Vagina (tissue), 2 donors: ENCODE measurements at regions not wholly inside any gene's neighbourhood (a gene's known extent, or its start where the extent isn't known, plus 50 kb on each side); places are given as distances from the start of the nearest gene placed in this dataset.

Source experiments
- DNase-seq, 2 donors: peaks; one replicate each; pipeline ENCODE4 v3.0.0-alpha.2; 2017; ENCODE audit errors: extremely low spot score in 2 of 2
- H3K27ac ChIP-seq: fragments of 200-600 bp; sonication (generic); one replicate; pipeline ENCODE4 v1.5.1; 2019
- H3K27me3 ChIP-seq: fragments of 200-600 bp; sonication (generic); one replicate; pipeline ENCODE4 v1.5.1; 2019
- H3K36me3 ChIP-seq, 2 donors: fragments of 200-600 bp; sonication (generic); one replicate each; pipeline ENCODE4 v1.5.1; 2017 to 2019
- H3K4me1 ChIP-seq: fragments of 200-600 bp; sonication (generic); one replicate; pipeline ENCODE4 v1.5.1; 2019
- H3K4me3 ChIP-seq, 2 donors: fragments of 200-600 bp; sonication (generic); 1 replicate in 1 of 2; 2 replicates in 1 of 2; pipeline ENCODE4 v1.5.1; 2016 to 2019
- H3K9me3 ChIP-seq: fragments of 200-600 bp; sonication (generic); one replicate; pipeline ENCODE4 v1.5.1; 2019
- CTCF ChIP-seq, 3 experiments: fragments of 450-650 bp in 2 of 3; fragments of 200-600 bp in 1 of 3; sonication (generic) in 1 of 3; IDR thresholded peaks; one replicate each; pipeline ENCODE4 v1.5.1; 2017 to 2019; ENCODE audit warnings: antibody characterized with exemption in 3 of 3, mild to moderate bottlenecking in 2 of 3, moderate library complexity in 2 of 3
- POLR2A ChIP-seq, 2 donors: fragments of 450-650 bp; IDR thresholded peaks; one replicate each; pipeline ENCODE4 v1.6.1; 2017; ENCODE audit warnings: antibody characterized with exemption in 2 of 2, mild to moderate bottlenecking in 2 of 2, moderate library complexity in 2 of 2
- POLR2AphosphoS5 ChIP-seq, 2 donors: sonication (generic); formaldehyde crosslinking; IDR thresholded peaks; one replicate each; pipeline ENCODE4 v1.9.0; 2017; ENCODE audit warnings: antibody characterized with exemption in 2 of 2, mild to moderate bottlenecking in 2 of 2, low read depth in 1 of 2; ENCODE audit not compliant: insufficient read depth in 1 of 2
- intact Hi-C: fragments of 100-400 bp; cut with DNase I; formaldehyde crosslinking; loops from one replicate; pipeline ENCODE4 v1.15.1; 2023

DNA sequence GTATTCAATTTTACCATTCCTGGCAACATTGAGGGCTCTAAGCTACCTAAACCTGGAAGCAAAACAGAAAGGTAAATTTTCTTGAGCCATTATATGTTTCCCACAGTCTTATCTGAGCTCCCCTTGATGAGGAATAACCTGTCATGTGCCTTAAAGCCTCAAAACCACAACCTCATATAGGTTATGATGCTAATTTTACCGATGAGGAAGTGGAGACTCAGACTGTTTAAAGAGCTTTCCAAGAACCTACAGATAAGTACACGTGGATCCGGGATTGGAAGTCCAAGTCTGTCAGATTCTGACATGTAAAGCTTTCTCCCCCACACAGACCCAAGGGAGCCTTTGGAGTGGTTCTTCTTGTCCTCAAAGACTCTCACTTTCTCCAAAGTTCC is 140.5 kb downstream of the SEMA6D start:
- Histone ChIP-seq H3K36me3 (no peaks in the 10 kb centered on the region), H3K27ac (no peak overlapping the region), H3K4me1 (peaks cover 5% of the 10 kb centered on the region), H3K27me3 (no peaks in the 10 kb centered on the region), H3K4me3 (no peak overlapping the region), H3K9me3 (no peaks in the 10 kb centered on the region)
- no peak for DNase-seq
- TF ChIP-seq CTCF (IDR thresholded peaks at IDR 0.05) (no peak), POLR2A (IDR thresholded peaks at IDR 0.05) (no peak), POLR2AphosphoS5 (IDR thresholded peaks at IDR 0.05; ENCODE audit: insufficient read depth in 1 of 2, low read depth in 1 of 2) (no peak)
- intact Hi-C loops = no loop called here

DNA sequence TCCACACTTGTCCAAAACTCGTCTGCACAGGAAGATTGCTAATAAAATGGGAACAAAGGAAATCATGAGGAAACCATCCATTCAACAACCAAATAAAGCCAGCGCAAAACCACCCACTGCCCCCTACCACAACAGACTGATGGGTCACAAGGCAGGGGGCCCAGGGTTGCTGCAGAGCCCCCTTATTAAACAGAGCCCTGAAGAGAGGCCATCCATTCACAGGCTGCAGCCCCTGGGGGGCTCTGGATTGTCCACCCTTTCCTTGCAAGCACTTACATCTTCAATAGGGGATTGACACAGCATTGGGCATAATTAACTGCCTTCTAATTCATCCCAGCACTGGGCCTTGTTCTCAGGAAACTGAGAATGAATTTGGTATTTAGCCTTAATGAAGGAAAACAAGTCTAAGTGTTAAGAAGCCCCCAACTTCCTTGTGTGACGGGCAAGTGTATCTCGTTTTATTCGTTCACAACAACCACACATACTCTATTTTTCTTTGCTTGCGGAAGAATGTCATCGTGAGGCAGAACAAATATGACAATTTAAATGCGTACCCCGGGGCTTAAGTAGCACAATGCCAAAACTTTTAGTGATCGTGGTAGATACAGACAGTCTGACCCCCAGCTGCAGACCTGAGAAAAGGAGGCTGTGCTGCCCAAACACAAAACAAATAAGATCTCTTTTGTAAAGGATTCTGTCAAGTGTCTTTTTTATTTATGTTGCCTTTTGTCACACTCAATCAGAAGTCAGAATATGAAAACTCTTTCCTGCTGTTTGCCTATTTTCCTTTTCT is 144.0 kb downstream of the SEMA6D start:
- intact Hi-C loops = no loop called here
- no peaks in the 10 kb centered on the region for H3K36me3 ChIP-seq

GRCh38 chr15:47862402-47862801 is 145.1 kb downstream of the SEMA6D start:
- H3K4me1 ChIP-seq = peaks cover 5% of the 10 kb centered on the region
- H3K27me3 ChIP-seq = no peaks in the 10 kb centered on the region
- H3K9me3 ChIP-seq = no peaks in the 10 kb centered on the region
- no peak for DNase-seq
- no peaks in the 10 kb centered on the region for H3K36me3 ChIP-seq
- H3K4me3 ChIP-seq = no peak overlapping the region
- intact Hi-C loops = no loop called here
- H3K27ac ChIP-seq = no peak overlapping the region
- no peak for TF ChIP-seq POLR2A (IDR thresholded peaks at IDR 0.05)
- no peak for TF ChIP-seq POLR2AphosphoS5 (IDR thresholded peaks at IDR 0.05; ENCODE audit: insufficient read depth in 1 of 2, low read depth in 1 of 2)
- TF ChIP-seq CTCF (IDR thresholded peaks at IDR 0.05) = no peak

More for the DNA sequence above, 144.0 kb downstream of the SEMA6D start:
- peaks cover 5% of the 10 kb centered on the region for H3K4me1 ChIP-seq
- no peak for DNase-seq
- H3K4me3 ChIP-seq = no peak overlapping the region
- H3K27ac ChIP-seq = no peak overlapping the region
- no peaks in the 10 kb centered on the region for H3K27me3 ChIP-seq
- TF ChIP-seq POLR2AphosphoS5 (IDR thresholded peaks at IDR 0.05; ENCODE audit: insufficient read depth in 1 of 2, low read depth in 1 of 2) (no peak), POLR2A (IDR thresholded peaks at IDR 0.05) (no peak), CTCF (IDR thresholded peaks at IDR 0.05) (no peak)
- H3K9me3 ChIP-seq = no peaks in the 10 kb centered on the region

DNA sequence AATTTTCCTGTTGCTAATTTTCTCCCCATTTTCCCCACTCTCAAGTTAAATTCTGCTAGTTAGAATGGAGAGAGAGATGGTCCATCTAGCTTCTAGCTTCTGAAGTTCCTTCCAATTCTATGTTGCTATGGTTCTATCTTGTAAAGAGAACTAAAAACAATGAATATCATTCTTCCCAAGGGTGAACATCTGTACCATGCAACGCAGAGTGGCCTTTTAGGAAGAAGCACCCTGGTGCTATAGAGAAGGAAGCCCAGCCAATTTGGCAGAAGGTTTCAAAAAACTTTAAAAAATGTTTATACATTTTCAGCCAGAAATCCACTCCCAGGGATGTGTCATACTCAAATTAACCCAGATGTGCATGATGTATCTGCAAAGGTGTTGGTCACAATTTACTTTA is 149.1 kb downstream of the SEMA6D start:
- DNase-seq = no peak
- no peaks in the 10 kb centered on the region for H3K9me3 ChIP-seq
- no peaks in the 10 kb centered on the region for H3K36me3 ChIP-seq
- TF ChIP-seq POLR2A (IDR thresholded peaks at IDR 0.05) = no peak
- TF ChIP-seq POLR2AphosphoS5 (IDR thresholded peaks at IDR 0.05; ENCODE audit: insufficient read depth in 1 of 2, low read depth in 1 of 2) = no peak
- no peak for TF ChIP-seq CTCF (IDR thresholded peaks at IDR 0.05)
- intact Hi-C loops = no loop called here
- peaks cover 8% of the 10 kb centered on the region for H3K4me1 ChIP-seq
- no peaks in the 10 kb centered on the region for H3K27me3 ChIP-seq
- H3K4me3 ChIP-seq = no peak overlapping the region
- H3K27ac ChIP-seq = no peak overlapping the region

- no peak for DNase-seq
These were observed 153.1 kb downstream of the SEMA6D start for GRCh38 chr15:47870300-47870955.

More at GRCh38 chr15:47870300-47870955, 153.1 kb downstream of the SEMA6D start:
- Histone ChIP-seq H3K9me3 (no peaks in the 10 kb centered on the region), H3K4me1 (peaks cover 12% of the 10 kb centered on the region), H3K4me3 (no peak overlapping the region), H3K27me3 (no peaks in the 10 kb centered on the region), H3K27ac (no peak overlapping the region), H3K36me3 (no peaks in the 10 kb centered on the region)
- no peak for TF ChIP-seq POLR2AphosphoS5 (IDR thresholded peaks at IDR 0.05; ENCODE audit: insufficient read depth in 1 of 2, low read depth in 1 of 2)
- no peak for TF ChIP-seq POLR2A (IDR thresholded peaks at IDR 0.05)
- no peak for TF ChIP-seq CTCF (IDR thresholded peaks at IDR 0.05)
- intact Hi-C loops = no loop called here
